COLO829 (cell line): ENCODE measurements at regions not wholly inside any gene's neighbourhood (a gene's known extent, or its start where the extent isn't known, plus 50 kb on each side); places are given as distances from the start of the nearest gene placed in this dataset.

Experiments
- DNase-seq: peaks from one replicate; pipeline ENCODE4 v3.0.0; 2012; ENCODE audit warnings: low spot score

DNA sequence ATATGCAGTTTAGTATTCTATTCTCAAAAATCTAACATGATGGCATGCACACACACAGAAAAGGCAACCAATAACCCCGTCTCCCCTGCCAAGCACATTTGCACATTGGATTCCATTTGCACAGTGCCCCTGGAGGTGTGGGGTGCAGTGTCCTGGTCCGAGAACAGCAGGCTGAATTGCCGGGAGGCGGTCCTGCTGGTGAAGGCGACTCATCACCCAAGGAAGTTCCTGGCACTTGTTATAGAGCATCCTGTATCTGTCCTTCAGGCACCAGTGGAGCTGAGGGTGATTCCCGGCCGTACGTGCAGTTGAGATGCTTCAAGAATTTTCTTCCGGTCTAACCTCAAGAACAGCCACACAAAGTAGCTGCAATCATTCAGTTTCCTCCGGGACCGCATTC, 73.0 kb upstream of the RAB12 start:
- no peak for DNase-seq

DNA sequence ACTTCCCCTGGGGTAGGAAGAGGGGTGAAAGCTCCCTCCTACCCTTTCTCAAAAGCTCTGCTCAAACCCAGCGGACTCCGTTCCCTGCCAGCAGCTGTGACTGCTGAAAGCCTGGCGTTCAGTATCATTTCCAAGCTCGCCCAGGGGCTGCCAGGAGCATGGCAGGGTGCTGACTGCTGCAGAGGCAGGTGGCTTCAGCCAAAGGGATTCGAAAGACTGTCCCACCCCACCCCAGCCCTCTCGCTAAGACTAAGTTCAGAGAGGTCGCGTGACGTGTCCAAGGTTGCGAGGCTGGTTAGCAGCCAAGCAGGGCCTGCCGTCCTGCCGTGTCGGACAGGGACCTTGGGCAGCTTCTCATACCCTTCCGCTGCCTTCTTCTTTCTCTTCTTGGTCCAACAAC, 72.3 kb upstream of the RAB12 start:
- DNase-seq = no peak

DNA sequence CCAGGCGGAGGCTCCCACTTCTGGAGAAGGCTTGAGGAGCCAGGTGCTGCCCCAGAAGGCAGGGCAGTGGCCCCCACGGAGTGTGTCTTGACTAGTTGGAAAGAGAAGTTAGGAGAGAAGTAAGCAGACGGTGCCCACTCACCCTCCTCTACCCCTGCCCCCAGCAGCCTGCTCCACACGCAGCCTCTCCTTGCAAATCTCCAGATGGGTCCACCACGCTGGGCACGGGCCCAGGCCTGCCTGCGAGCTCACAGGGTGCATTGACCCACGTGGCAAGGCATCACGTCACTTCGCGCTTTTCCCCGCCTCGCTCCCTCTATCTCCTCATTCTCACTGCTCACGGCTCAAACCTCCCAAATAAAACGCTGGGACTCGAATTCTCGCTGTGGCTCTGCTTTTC, 71.8 kb upstream of the RAB12 start:
- DNase-seq = no peak

DNA sequence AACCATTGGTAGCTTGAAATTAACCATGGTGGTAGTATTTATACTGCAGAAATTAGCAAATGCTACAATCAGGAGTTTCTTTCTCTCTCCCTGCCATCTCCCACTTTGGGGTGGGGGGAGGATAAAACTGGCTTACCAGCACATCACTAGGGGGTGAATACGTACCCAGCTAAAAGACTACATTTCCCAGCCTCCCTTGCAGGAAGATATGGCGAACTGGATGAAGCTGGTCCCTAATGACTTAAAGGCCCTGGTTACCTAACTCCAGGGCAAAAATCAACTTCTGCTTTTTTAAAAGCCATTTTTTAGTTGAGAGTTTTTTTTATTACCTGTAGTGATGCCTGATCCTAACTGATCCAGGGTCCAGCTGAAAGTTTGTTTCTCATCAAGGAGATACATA, 70.3 kb upstream of the RAB12 start:
- no peak for DNase-seq

DNA sequence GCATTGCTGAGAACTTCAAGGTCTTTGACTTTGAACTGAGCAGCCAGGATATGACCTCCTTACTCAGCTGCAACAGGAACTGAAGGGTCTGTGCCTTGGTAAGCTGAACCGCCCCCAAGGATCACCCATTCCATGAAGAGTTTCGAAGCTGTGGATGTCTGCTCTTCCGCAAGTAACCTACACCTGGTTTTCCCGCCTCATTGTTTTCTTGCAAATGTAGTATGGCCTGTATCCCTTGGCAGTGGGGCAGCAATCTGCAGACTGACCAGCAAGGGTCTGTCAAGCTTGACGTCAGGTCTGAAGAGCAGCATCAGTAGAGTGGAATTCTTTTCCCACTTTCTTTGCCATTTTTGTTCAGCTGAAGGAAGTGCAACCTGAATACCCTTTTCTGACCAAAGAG, 62.6 kb upstream of the RAB12 start:
- no peak for DNase-seq

DNA sequence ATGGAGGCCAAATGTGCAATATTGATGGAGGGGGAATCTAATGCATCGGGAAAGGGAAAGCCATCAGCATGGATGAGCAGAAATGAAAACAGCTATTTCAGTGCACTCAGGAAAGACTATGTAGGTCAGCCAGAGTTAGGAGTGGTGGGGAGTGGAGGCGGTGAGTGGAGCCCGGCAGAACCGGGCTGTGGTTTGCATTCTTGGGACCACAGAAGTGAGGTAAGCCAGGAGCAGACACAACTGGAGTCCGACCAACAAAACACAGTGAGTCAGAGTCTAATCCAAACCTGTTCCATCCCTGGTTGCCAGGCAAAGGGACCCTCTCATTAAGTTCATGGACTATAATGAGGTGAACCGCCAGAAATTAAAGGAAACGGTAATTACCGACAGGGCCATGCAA, 61.1 kb upstream of the RAB12 start:
- DNase-seq = no peak

DNA sequence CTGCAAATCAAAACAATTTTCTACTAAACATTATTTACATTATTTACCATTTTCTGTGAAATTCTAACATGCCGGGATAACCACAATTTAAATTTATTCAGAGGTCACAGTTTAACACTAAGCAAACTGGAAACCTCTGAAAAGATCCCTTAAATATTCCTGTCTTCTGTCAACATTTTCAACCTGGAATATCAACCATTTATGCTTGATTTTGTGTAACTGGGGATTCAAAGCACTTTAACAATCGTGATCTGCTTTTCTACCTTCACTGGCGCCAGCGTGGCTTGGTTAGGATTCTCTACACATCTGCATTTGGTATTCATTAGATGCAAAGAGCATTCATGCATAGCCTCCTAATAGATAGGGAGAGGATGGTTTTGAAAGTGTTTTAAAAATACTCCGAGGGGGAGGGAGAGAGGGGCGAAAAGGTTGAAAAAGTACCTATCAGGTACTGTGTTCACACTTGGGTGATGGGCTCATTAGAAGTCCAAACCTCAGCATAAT, 59.9 kb upstream of the RAB12 start:
- DNase-seq = no peak

DNA sequence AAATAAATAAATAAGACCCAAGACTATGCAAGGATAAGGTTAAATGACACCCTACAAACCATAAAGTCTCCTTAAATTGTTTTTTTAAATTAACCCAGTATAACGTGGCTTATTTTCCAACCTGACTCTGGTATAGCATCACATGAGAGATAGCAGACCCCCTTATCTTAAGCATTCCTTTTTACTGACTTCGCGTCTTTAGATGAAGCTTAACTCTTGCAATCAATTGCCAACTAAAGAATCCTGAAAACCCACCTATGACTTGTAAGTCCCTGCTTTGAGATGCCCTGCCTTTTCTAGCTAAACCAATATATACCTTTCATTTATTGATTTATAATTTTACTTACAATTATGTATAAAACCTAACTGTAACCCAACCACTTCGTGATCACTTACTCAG, 57.1 kb upstream of the RAB12 start:
- no peak for DNase-seq

DNA sequence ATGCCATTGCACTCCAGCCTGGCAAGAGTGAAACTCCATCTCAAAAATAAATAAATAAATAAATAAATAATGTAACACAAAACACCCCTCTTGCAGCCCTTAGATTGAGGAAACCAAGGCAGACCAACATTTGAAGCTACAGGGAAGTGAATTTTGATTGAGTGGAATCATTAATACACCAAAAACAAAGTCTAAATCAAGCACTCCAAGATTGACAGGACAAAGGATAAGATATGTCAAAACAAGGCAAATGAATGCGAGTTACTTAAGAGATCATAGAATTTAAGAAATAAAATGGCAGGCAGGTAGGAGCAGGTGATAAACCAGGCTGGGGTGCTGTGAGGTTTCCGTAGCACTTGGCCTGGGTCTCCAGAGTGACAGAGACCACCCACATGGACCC, 54.9 kb upstream of the RAB12 start:
- DNase-seq = no peak

DNA sequence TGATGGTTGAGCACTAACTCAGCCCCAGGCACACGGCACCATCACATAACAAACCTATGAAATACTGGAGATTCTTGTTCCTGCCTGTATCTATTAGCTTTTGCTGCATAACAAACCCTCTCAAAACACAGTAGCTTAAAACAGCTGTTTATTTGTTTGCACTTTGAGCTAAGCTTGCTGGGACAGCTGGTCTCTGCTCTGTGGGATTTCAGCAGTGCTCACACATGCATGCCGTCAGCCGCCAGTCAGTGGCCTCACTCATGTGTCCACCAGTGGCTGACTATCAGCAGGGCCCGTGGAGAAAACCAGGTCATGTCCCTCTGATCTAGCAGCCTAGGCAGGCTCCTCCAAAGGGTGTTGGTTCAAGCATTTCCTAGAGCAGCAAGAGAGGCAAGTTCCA, 52.8 kb upstream of the RAB12 start:
- DNase-seq = no peak
